B cell (primary cell): ENCODE measurements at regions not wholly inside any gene's neighbourhood (a gene's known extent, or its start where the extent isn't known, plus 50 kb on each side); places are given as distances from the start of the nearest gene placed in this dataset.

Experiments
- ATAC-seq: fragments of 200-7000 bp; cut with Tn5 transposase; one replicate; pipeline ENCODE4 v1.10.0; 2021; ENCODE audit warnings: low read depth, mild to moderate bottlenecking, moderate number of reproducible peaks, moderate library complexity
- CTCF ChIA-PET: fragments of 350-600 bp; sonication (Branson Sonifier 250); formaldehyde crosslinking; loops from one replicate; lab custom pipeline; 2021; ENCODE audit warnings: antibody characterized with exemption, inconsistent platforms; lab: Charles Lee
- POLR2A ChIA-PET: fragments of 350-600 bp; sonication (Branson Sonifier 250); formaldehyde crosslinking; loops from one replicate; lab custom pipeline; 2021; ENCODE audit warnings: antibody characterized with exemption; lab: Charles Lee
- DNase-seq: peaks from one replicate; pipeline ENCODE4 v3.0.0; 2013
- H2AFZ ChIP-seq: 2 replicates; pipeline ENCODE4 v1.6.1; 2012; ENCODE audit warnings: mild to moderate bottlenecking, low read depth, low read length; ENCODE audit not compliant: insufficient read depth, poor library complexity, severe bottlenecking
- H3K27ac ChIP-seq, 2 donors: 1 replicate in 1 of 2; 2 replicates in 1 of 2; pipeline ENCODE4 v1.5.1; 2012 to 2013; ENCODE audit warnings: low read length in 2 of 2, mild to moderate bottlenecking in 2 of 2, moderate library complexity in 1 of 2
- H3K27me3 ChIP-seq, 4 experiments: fragments of 200-600 bp in 1 of 4; sonication (generic) in 1 of 4; replicated peaks in 1 of 4; 1 replicate in 2 of 4; 2 replicates in 2 of 4; pipeline versions ENCODE4 v1.6.1 to v1.7.0; 2013 to 2016; ENCODE audit warnings: low read length in 3 of 4, mild to moderate bottlenecking in 2 of 4, mixed read lengths in 1 of 4, moderate library complexity in 1 of 4; ENCODE audit not compliant: insufficient read depth in 4 of 4, control insufficient read depth in 3 of 4; ENCODE audit errors: control extremely low read depth in 1 of 4
- H3K36me3 ChIP-seq, 2 experiments: replicated peaks in 1 of 2; 1 replicate in 1 of 2; 2 replicates in 1 of 2; pipeline versions ENCODE4 v1.6.1 to v1.7.1; 2013; ENCODE audit warnings: low read length in 1 of 2; ENCODE audit not compliant: insufficient read depth in 2 of 2, control insufficient read depth in 1 of 2; ENCODE audit errors: control extremely low read depth in 1 of 2, extremely low read depth in 1 of 2
- H3K4me1 ChIP-seq, 2 donors: fragments of 200-600 bp in 1 of 2; sonication (generic) in 1 of 2; 1 replicate in 1 of 2; 2 replicates in 1 of 2; pipeline versions ENCODE4 v1.5.1 to v1.6.1; 2013 to 2017; ENCODE audit warnings: low read length in 2 of 2; ENCODE audit not compliant: control insufficient read depth in 2 of 2, insufficient read depth in 2 of 2
- H3K4me2 ChIP-seq: replicated peaks from 2 replicates; pipeline ENCODE3; 2012; ENCODE audit warnings: mild to moderate bottlenecking, low read depth, low read length; ENCODE audit not compliant: poor library complexity, severe bottlenecking
- H3K4me3 ChIP-seq, 5 experiments: fragments of 200-600 bp in 1 of 5; sonication (generic) in 1 of 5; 1 replicate in 3 of 5; 2 replicates in 2 of 5; pipeline versions ENCODE4 v1.5.1 to v1.7.0; 2011 to 2016; ENCODE audit warnings: low read length in 4 of 5, mild to moderate bottlenecking in 4 of 5, low read depth in 2 of 5, control low read depth in 1 of 5, moderate library complexity in 1 of 5; ENCODE audit not compliant: insufficient read depth in 1 of 5; ENCODE audit errors: control extremely low read depth in 1 of 5, extremely low read depth in 1 of 5
- H3K79me2 ChIP-seq: fragments of 200-600 bp; sonication (generic); one replicate; pipeline ENCODE4 v1.6.0; 2016; ENCODE audit warnings: low read length; ENCODE audit not compliant: control insufficient read depth, insufficient read depth
- H3K9ac ChIP-seq: fragments of 200-600 bp; sonication (generic); 2 replicates; pipeline ENCODE4 v1.6.1; 2017; ENCODE audit warnings: mild to moderate bottlenecking, low read length, moderate library complexity
- H3K9me3 ChIP-seq, 3 donors: one replicate each; pipeline versions ENCODE4 v1.6.1 to v1.7.1; 2013; ENCODE audit warnings: low read length in 2 of 3; ENCODE audit not compliant: control insufficient read depth in 2 of 3, insufficient read depth in 1 of 3; ENCODE audit errors: control extremely low read depth in 1 of 3
- H4K20me1 ChIP-seq: 2 replicates; pipeline ENCODE4 v1.6.0; 2012; ENCODE audit warnings: mild to moderate bottlenecking, low read length; ENCODE audit not compliant: insufficient read depth, control insufficient read depth, poor library complexity, severe bottlenecking
- H3K27ac Mint-ChIP-seq: one replicate; pipeline ENCODE4 v1.8.0; 2021; ENCODE audit warnings: mixed read lengths
- H3K27me3 Mint-ChIP-seq: one replicate; pipeline ENCODE4 v1.8.0; 2021; ENCODE audit warnings: mixed read lengths
- H3K4me1 Mint-ChIP-seq: one replicate; pipeline ENCODE4 v1.8.0; 2021; ENCODE audit warnings: mixed read lengths
- H3K4me3 Mint-ChIP-seq: one replicate; pipeline ENCODE4 v1.8.0; 2021; ENCODE audit warnings: mixed read lengths
- H3K9me3 Mint-ChIP-seq: one replicate; pipeline ENCODE4 v1.8.0; 2022; ENCODE audit warnings: mixed read lengths; ENCODE audit not compliant: insufficient read depth
- EZH2 ChIP-seq: IDR thresholded peaks from 2 replicates; pipeline ENCODE4 v1.6.1; 2012; ENCODE audit warnings: borderline replicate concordance, low read depth, mild to moderate bottlenecking, moderate library complexity, low read length; ENCODE audit not compliant: insufficient read depth, poor library complexity, severe bottlenecking
- WGBS: methylation state at CpG from one replicate; pipeline ENCODE4 v1.1.5; 2013; ENCODE audit warnings: missing lambda C conversion rate; ENCODE audit not compliant: insufficient coverage; 5-methylcytosine and 5-hydroxymethylcytosine counted together
- intact Hi-C: fragments of 100-400 bp; cut with micrococcal nuclease; formaldehyde crosslinking; loops from one replicate; pipeline ENCODE4 v1.10.0; 2022
- TF ChIP-seq, protein P1 (sequence below): fragments of 200-600 bp; IDR thresholded peaks from one replicate; pipeline ENCODE4 v1.8.0; 2022; ENCODE audit warnings: antibody characterized with exemption, mild to moderate bottlenecking

DNA sequence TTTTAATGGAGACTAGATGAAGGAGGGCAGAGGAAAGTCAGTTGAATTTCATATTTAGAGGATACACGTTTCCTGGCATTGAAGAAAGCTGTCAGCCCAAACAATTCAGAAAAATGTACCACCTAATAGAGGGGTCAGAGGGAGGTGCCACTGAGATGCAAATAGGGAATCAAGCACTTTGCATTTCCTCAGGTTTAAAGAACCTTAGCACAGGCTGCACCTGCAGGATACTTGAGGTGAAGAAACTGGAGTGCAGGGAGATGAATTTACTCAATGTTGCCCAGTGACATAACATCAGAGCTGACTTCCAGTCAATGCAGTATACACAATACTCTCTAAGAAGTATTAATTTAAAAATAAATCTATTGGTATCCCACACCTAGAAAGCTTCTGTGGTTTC, 67.0 kb upstream of the MAST4 start:
- ATAC-seq (peak; percentile 36), DNase-seq (no peak)
- Histone ChIP-seq H3K27me3 (no peaks in the 10 kb centered on the region), H3K4me2 (no peak overlapping the region), H2AFZ (no peak overlapping the region), H3K4me1 (no peaks in the 10 kb centered on the region), H3K4me3 (no peak overlapping the region), H3K36me3 (no peaks in the 10 kb centered on the region), H4K20me1 (no peaks in the 10 kb centered on the region), H3K79me2 (no peaks in the 10 kb centered on the region), H3K9ac (no peak overlapping the region), H3K27ac (no peak overlapping the region), H3K9me3 (no peaks in the 10 kb centered on the region)
- H3K4me1 Mint-ChIP-seq, result peaks cover 4% of the 10 kb centered on the region
- ChIA-PET CTCF (interaction anchor here (0.7 to 2.0 kb wide), 5 partner anchors 10 to 228 kb away, joined by 3 to 11 read pairs (median 4); no protein-coding TSS in a partner anchor), POLR2A (interaction anchor here (0.7 kb wide), 2 partner anchors 50 to 385 kb away, joined by 4 to 5 read pairs; no protein-coding TSS in a partner anchor)
- H3K27me3 Mint-ChIP-seq, result no peaks in the 10 kb centered on the region
- no peaks in the 10 kb centered on the region for H3K9me3 Mint-ChIP-seq
- no peak overlapping the region for H3K4me3 Mint-ChIP-seq
- no peak overlapping the region for H3K27ac Mint-ChIP-seq
- TF ChIP-seq, protein P1, sequence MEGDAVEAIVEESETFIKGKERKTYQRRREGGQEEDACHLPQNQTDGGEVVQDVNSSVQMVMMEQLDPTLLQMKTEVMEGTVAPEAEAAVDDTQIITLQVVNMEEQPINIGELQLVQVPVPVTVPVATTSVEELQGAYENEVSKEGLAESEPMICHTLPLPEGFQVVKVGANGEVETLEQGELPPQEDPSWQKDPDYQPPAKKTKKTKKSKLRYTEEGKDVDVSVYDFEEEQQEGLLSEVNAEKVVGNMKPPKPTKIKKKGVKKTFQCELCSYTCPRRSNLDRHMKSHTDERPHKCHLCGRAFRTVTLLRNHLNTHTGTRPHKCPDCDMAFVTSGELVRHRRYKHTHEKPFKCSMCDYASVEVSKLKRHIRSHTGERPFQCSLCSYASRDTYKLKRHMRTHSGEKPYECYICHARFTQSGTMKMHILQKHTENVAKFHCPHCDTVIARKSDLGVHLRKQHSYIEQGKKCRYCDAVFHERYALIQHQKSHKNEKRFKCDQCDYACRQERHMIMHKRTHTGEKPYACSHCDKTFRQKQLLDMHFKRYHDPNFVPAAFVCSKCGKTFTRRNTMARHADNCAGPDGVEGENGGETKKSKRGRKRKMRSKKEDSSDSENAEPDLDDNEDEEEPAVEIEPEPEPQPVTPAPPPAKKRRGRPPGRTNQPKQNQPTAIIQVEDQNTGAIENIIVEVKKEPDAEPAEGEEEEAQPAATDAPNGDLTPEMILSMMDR, result no peak
- TF ChIP-seq EZH2, result no peak
- intact Hi-C loops, result no loop called here
- WGBS, result no CpG with 5 or more reads among the region's 1 CpG

DNA sequence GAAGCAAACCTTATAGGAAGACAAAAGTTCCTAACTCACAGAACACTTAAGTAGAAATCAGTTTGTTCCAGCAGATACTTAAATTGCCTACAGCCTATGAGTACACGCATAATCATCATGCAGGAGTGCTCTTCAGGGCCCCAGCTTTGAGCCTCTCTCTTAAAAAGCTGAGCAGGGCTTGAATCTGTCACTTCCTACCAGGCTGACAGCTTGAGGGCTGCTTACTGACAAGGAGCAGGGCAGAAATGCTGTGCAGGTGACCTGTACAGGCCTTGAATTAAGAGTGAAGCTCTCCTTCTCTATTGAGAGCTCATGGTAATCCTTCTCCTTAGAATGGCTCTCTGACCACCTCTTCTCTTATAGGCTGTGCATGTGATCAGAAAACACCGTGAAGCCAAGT, 66.5 kb upstream of the MAST4 start:
- H3K9me3 ChIP-seq, result no peaks in the 10 kb centered on the region
- no peaks in the 10 kb centered on the region for H3K4me1 ChIP-seq
- no peak overlapping the region for H3K4me3 ChIP-seq
- Mint-ChIP-seq H3K4me1 (peaks cover 4% of the 10 kb centered on the region), H3K4me3 (no peak overlapping the region), H3K9me3 (no peaks in the 10 kb centered on the region), H3K27me3 (no peaks in the 10 kb centered on the region), H3K27ac (no peak overlapping the region)
- H3K36me3 ChIP-seq, result no peaks in the 10 kb centered on the region
- H3K9ac ChIP-seq, result no peak overlapping the region
- no peaks in the 10 kb centered on the region for H3K27me3 ChIP-seq
- H3K27ac ChIP-seq, result no peak overlapping the region
- H4K20me1 ChIP-seq, result no peaks in the 10 kb centered on the region
- H2AFZ ChIP-seq, result no peak overlapping the region
- POLR2A ChIA-PET, result no interaction called here
- no peak overlapping the region for H3K4me2 ChIP-seq
- DNase-seq (no peak), ATAC-seq (no peak)
- WGBS, result 89% methylated on average over 1 of the region's 2 CpGs
- H3K79me2 ChIP-seq, result no peaks in the 10 kb centered on the region
- intact Hi-C loops, result no loop called here
- CTCF ChIA-PET, result interaction anchor here (0.7 to 2.0 kb wide), 5 partner anchors 9 to 227 kb away, joined by 3 to 11 read pairs (median 4); no protein-coding TSS in a partner anchor
- TF ChIP-seq, protein P1, result no peak
- TF ChIP-seq EZH2, result no peak
